HepG2 (cell line): ENCODE measurements at regions not wholly inside any gene's neighbourhood (a gene's known extent, or its start where the extent isn't known, plus 50 kb on each side); places are given as distances from the start of the nearest gene placed in this dataset.

Experiments
- ATAC-seq: fragments of 200-7000 bp; cut with Tn5 transposase; 3 replicates; pipeline ENCODE4 v1.9.1; 2020; ENCODE audit warnings: mild to moderate bottlenecking, moderate library complexity
- BruUV-seq: library from RNA; stranded (reverse); fragments of 400-500 nt; replicated peaks from 2 replicates; lab custom pipeline; 2021; lab: Mats Ljungman, UMichigan
- CTCF ChIA-PET: fragments of 300-600 bp; formaldehyde crosslinking; extraction: SDS; loops from one replicate; lab custom pipeline; 2021; ENCODE audit warnings: low total read pairs, inconsistent platforms, low intra/inter-chr PET ratio; lab: Yijun Ruan, JAX
- POLR2A ChIA-PET: fragments of 350-600 bp; sonication (Branson Sonifier 250); formaldehyde crosslinking; loops from one replicate; lab custom pipeline; 2020; ENCODE audit warnings: antibody characterized with exemption, inconsistent platforms; lab: Yijun Ruan, JAX
- DNase-seq: peaks from one replicate; pipeline ENCODE4 v3.0.0-alpha.2; 2015; ENCODE audit warnings: low spot score
- FAIRE-seq: peaks from 3 replicates; lab custom pipeline; 2011; peaks lifted over from hg19 to GRCh38; lab: Jason Lieb, UNC
- H2AFZ ChIP-seq: one replicate; pipeline ENCODE4 v1.6.1; 2011; ENCODE audit warnings: low read length, inconsistent platforms
- H3K27ac ChIP-seq: fragments of 300-600 bp; 3 replicates; pipeline ENCODE4 v1.8.0; 2011; ENCODE audit warnings: mixed run types, mild to moderate bottlenecking, mixed read lengths, low read length, inconsistent platforms; ENCODE audit not compliant: insufficient read depth; ENCODE audit errors: extremely low read length
- H3K27me3 ChIP-seq, 2 experiments: fragments of 200-600 bp in 1 of 2; 2 replicates in 1 of 2; 3 replicates in 1 of 2; pipeline versions ENCODE4 v1.6.0 to v1.8.0; 2011; ENCODE audit warnings: low read length in 2 of 2, mild to moderate bottlenecking in 2 of 2, moderate library complexity in 2 of 2, inconsistent platforms in 1 of 2; ENCODE audit not compliant: insufficient read depth in 2 of 2, control insufficient read depth in 1 of 2
- H3K36me3 ChIP-seq, 2 experiments: fragments of 200-600 bp in 1 of 2; replicated peaks in 1 of 2; 2 replicates in 1 of 2; 3 replicates in 1 of 2; pipeline versions ENCODE4 v1.5.1 to v1.8.0; 2011; ENCODE audit warnings: low read length in 2 of 2, inconsistent platforms in 1 of 2; ENCODE audit not compliant: insufficient read depth in 2 of 2, control insufficient read depth in 1 of 2
- H3K4me1 ChIP-seq: 2 replicates; pipeline ENCODE4 v1.5.1; 2012; ENCODE audit warnings: low read length, inconsistent platforms; ENCODE audit not compliant: insufficient read depth
- H3K4me2 ChIP-seq: 2 replicates; pipeline ENCODE4 v1.6.0; 2011; ENCODE audit warnings: low read depth, low read length, inconsistent platforms
- H3K4me3 ChIP-seq, 3 experiments: fragments of 200-600 bp in 1 of 3; sonication (generic), shearing (Covaris generic) in 1 of 3; replicated peaks in 1 of 3; 2 replicates each; pipeline ENCODE4 v1.5.1; 2011 to 2016; ENCODE audit warnings: low read length in 3 of 3, inconsistent platforms in 2 of 3, low read depth in 2 of 3, mild to moderate bottlenecking in 2 of 3, control low read depth in 1 of 3, mixed read lengths in 1 of 3; ENCODE audit not compliant: insufficient read depth in 1 of 3
- H3K79me2 ChIP-seq: one replicate; pipeline ENCODE4 v1.6.1; 2011; ENCODE audit warnings: low read length, inconsistent platforms; ENCODE audit not compliant: insufficient read depth
- H3K9ac ChIP-seq: 2 replicates; pipeline ENCODE4 v1.6.0; 2011; ENCODE audit warnings: mild to moderate bottlenecking, low read depth, low read length, inconsistent platforms; ENCODE audit not compliant: insufficient read depth
- H3K9me3 ChIP-seq: 2 replicates; pipeline ENCODE4 v1.5.1; 2012; ENCODE audit warnings: mild to moderate bottlenecking, low read length
- H4K20me1 ChIP-seq: 2 replicates; pipeline ENCODE4 v1.6.0; 2011; ENCODE audit warnings: inconsistent platforms, mild to moderate bottlenecking, low read length, moderate library complexity; ENCODE audit not compliant: insufficient read depth
- CHD2 ChIP-seq: IDR thresholded peaks from 2 replicates; pipeline ENCODE4 v1.6.1; 2011; ENCODE audit warnings: low read depth, low read length, improper control_type of control experiment
- HNF1A ChIP-seq, 2 experiments: sonication (generic) in 1 of 2; formaldehyde crosslinking in 1 of 2; IDR thresholded peaks; 2 replicates each; pipeline versions ENCODE4 v1.4.0 to v1.6.1; 2016 to 2020; ENCODE audit warnings: borderline replicate concordance in 1 of 2, low read depth in 1 of 2, mild to moderate bottlenecking in 1 of 2, missing genetic modification reagents in 1 of 2
- HOXA7 ChIP-seq: sonication (generic); formaldehyde crosslinking; IDR thresholded peaks from 2 replicates; pipeline ENCODE4 v1.8.1; 2022; ENCODE audit warnings: mild to moderate bottlenecking, missing genetic modification reagents, moderate library complexity
- MXI1 ChIP-seq: IDR thresholded peaks from 3 replicates; pipeline ENCODE4 v1.6.1; 2012; ENCODE audit warnings: low read depth, low read length, inconsistent platforms, borderline replicate concordance
- MZF1 ChIP-seq: sonication (generic); formaldehyde crosslinking; IDR thresholded peaks from 2 replicates; pipeline ENCODE4 v1.8.1; 2023; ENCODE audit warnings: mild to moderate bottlenecking, missing genetic modification reagents, borderline replicate concordance
- PAWR ChIP-seq: sonication (generic); formaldehyde crosslinking; IDR thresholded peaks from 2 replicates; pipeline ENCODE4 v1.4.0; 2020; ENCODE audit warnings: missing genetic modification reagents, mild to moderate bottlenecking, borderline replicate concordance
- POLR2AphosphoS2 ChIP-seq: IDR thresholded peaks from 2 replicates; pipeline ENCODE4 v1.6.1; 2011; ENCODE audit warnings: low read depth, low read length, improper control_type of control experiment
- RERE ChIP-seq: IDR thresholded peaks from 2 replicates; pipeline ENCODE4 v1.6.1; 2016; ENCODE audit warnings: low read depth, missing genetic modification reagents, missing compliant biosample characterization
- SOX13 ChIP-seq, 3 experiments: fragments of 450-650 bp in 1 of 3; sonication (generic) in 1 of 3; formaldehyde crosslinking in 1 of 3; IDR thresholded peaks in 2 of 3; conservative IDR thresholded peaks in 1 of 3; 2 replicates each; pipeline versions ENCODE4 v1.5.0 to v1.6.1; 2016 to 2020; ENCODE audit warnings: antibody characterized with exemption in 1 of 3, mild to moderate bottlenecking in 1 of 3, missing compliant biosample characterization in 1 of 3, missing genetic modification reagents in 1 of 3, moderate library complexity in 1 of 3
- TCF7L2 ChIP-seq: IDR thresholded peaks from 2 replicates; pipeline ENCODE4 v1.6.1; 2011; ENCODE audit warnings: mild to moderate bottlenecking, low read depth, low read length, moderate library complexity
- TSC22D2 ChIP-seq: sonication (generic); formaldehyde crosslinking; IDR thresholded peaks from 2 replicates; pipeline ENCODE4 v1.5.1; 2020; ENCODE audit warnings: missing genetic modification reagents, mild to moderate bottlenecking, borderline replicate concordance
- ZNF138 ChIP-seq: sonication (generic); formaldehyde crosslinking; IDR thresholded peaks from 2 replicates; pipeline ENCODE4 v1.5.0; 2020; ENCODE audit warnings: mild to moderate bottlenecking, low read depth, missing genetic modification reagents
- ZNF556 ChIP-seq: sonication (generic); formaldehyde crosslinking; IDR thresholded peaks from 2 replicates; pipeline ENCODE4 v1.4.0; 2020; ENCODE audit warnings: mild to moderate bottlenecking, missing genetic modification reagents, borderline replicate concordance
- WGBS: methylation state at CpG from one replicate; pipeline ENCODE4 v1.1.6; 2017; ENCODE audit warnings: low lambda C conversion rate; 5-methylcytosine and 5-hydroxymethylcytosine counted together
- in situ Hi-C: cut with HindIII; loops from 2 replicates; pipeline ENCODE4 v1.10.0; 2017; ENCODE audit warnings: low pct_unique_long_range_greater_than_20kb; ENCODE audit not compliant: extremely low pct_ligation_motif_present
- intact Hi-C: fragments of 100-400 bp; cut with micrococcal nuclease; formaldehyde crosslinking; loops from one replicate; pipeline ENCODE4 v1.10.0; 2022; ENCODE audit not compliant: unreplicated experiment

DNA sequence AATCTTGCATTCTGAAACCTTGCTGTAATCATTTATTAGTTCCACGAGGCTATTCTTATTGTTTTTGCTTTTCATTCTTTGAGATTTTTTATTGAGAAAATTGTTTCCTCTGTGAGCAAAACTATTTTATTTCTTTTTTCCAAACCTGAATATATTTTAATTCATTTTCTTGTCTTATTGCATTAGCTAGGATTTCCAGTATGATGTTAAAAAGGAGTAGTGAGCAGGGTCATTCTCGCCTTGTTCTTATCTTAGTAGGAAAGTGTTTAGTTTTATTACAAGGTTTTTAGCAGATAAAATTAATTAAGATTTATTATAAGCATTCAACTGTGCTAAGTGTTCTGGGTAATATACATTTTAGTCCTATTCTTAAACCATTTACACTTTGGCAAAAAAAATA is 214.6 kb upstream of the KLF6 start (continued):
- TF ChIP-seq PAWR (CRISPR knock-in tag) (no peak), HNF1A (IDR thresholded peaks at IDR 0.05; ENCODE audit: low read depth) (no peak), HNF1A (CRISPR knock-in tag; IDR thresholded peaks at IDR 0.05; ENCODE audit: borderline replicate concordance) (no peak), TCF7L2 (no peak), TSC22D2 (CRISPR knock-in tag) (no peak)

DNA sequence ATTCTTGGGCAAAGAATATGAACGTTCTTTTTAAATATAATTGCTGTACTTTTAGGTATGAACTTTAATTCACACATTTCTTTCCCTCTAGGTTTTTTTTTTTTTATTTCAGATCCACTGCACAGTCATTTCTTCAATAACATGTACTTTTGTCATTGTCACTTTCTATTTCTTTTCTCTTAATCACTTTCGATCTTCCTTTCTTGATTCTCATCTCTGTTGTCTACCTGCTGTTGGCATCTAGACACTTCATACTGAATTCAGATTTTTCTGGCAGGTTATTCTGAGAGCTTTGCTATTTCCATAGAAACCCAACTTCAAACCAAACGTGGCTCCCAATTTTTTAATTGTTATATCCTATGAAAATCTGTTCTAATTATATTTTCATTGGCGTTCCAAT is 211.7 kb upstream of the KLF6 start:
- H3K4me1 ChIP-seq: no peaks in the 10 kb centered on the region; the same call in 1 of the 2 replicates
- no peak overlapping the region for H2AFZ ChIP-seq
- no peak overlapping the region for H3K9ac ChIP-seq
- no peak overlapping the region for H3K4me3 ChIP-seq
- FAIRE-seq: no peak
- DNase-seq: no peak
- no peak for ATAC-seq
- no peak overlapping the region for H3K4me2 ChIP-seq
- no peaks in the 10 kb centered on the region for H3K36me3 ChIP-seq
- 2% methylated on average over 4 of the region's 4 CpGs for WGBS
- H3K27ac ChIP-seq: no peak overlapping the region
- BruUV-seq: no TSS peak
- CTCF ChIA-PET: no interaction called here
- no peaks in the 10 kb centered on the region for H4K20me1 ChIP-seq
- in situ Hi-C loops: no loop called here
- peaks cover 0 to 18% of the 10 kb centered on the region in 2 experiments; a peak in 3 of 5 replicates for H3K27me3 ChIP-seq
- POLR2A ChIA-PET: no interaction called here
- H3K9me3 ChIP-seq: no peaks in the 10 kb centered on the region
- intact Hi-C loops: no loop called here
- H3K79me2 ChIP-seq: no peaks in the 10 kb centered on the region
- no peak for TF ChIP-seq SOX13 (IDR thresholded peaks at IDR 0.05)
- no peak for TF ChIP-seq SOX13 (CRISPR knock-in tag; conservative IDR thresholded peaks at IDR 0.05 in 1 of 2, IDR thresholded peaks at IDR 0.05 in 1 of 2)
- no peak for TF ChIP-seq ZNF138 (CRISPR knock-in tag)
- TF ChIP-seq RERE: no peak
- TF ChIP-seq HOXA7 (CRISPR knock-in tag): no peak
- no peak for TF ChIP-seq MZF1
- no peak for TF ChIP-seq POLR2AphosphoS2
- TF ChIP-seq ZNF556 (CRISPR knock-in tag): no peak
- TF ChIP-seq MXI1: no peak
- no peak for TF ChIP-seq CHD2
